Thyroid gland (tissue), 4 donors: ENCODE measurements at regions not wholly inside any gene's neighbourhood (a gene's known extent, or its start where the extent isn't known, plus 50 kb on each side); places are given as distances from the start of the nearest gene placed in this dataset.

Experiments used
- CTCF ChIP-seq, 6 experiments: fragments of 200-600 bp in 3 of 6; fragments of 450-650 bp in 3 of 6; sonication (generic) in 3 of 6; IDR thresholded peaks; one replicate each; pipeline ENCODE4 v1.5.1; 2016 to 2019; ENCODE audit warnings: antibody characterized with exemption in 6 of 6, mild to moderate bottlenecking in 2 of 6, inconsistent platforms in 1 of 6, moderate library complexity in 1 of 6
- POLR2A ChIP-seq, 2 donors: fragments of 450-650 bp; IDR thresholded peaks; one replicate each; pipeline ENCODE4 v1.6.1; 2017; ENCODE audit warnings: antibody characterized with exemption in 2 of 2, mild to moderate bottlenecking in 2 of 2, moderate library complexity in 1 of 2

GRCh38 chr3:80018375-80018774 lies 250.6 kb upstream of the ROBO1 start:
- TF ChIP-seq CTCF (IDR thresholded peaks at IDR 0.05) (no peak), POLR2A (IDR thresholded peaks at IDR 0.05) (no peak)
